ENCODE measurements at regions not wholly inside any gene's neighbourhood (a gene's known extent, or its start where the extent isn't known, plus 50 kb on each side); places are given as distances from the start of the nearest gene placed in this dataset.

GRCh38 chr6:11427091-11427722 lies 110.3 kb upstream of the TMEM170B start (continued):
- TF ChIP-seq ZNF544 (tag by site-specific recombination; IDR thresholded peaks at IDR 0.05) (no peak), ZNF585B (tag by site-specific recombination; IDR thresholded peaks at IDR 0.05) (no peak), ZNF513 (tag by site-specific recombination; IDR thresholded peaks at IDR 0.05) (no peak), ZSCAN23 (tag by site-specific recombination; IDR thresholded peaks at IDR 0.05) (no peak), ZNF530 (tag by site-specific recombination; IDR thresholded peaks at IDR 0.05; ENCODE audit: low read depth) (no peak), KLF8 (tag by site-specific recombination; IDR thresholded peaks at IDR 0.05) (no peak), ZNF112 (tag by site-specific recombination; IDR thresholded peaks at IDR 0.05) (no peak), KLF9 (tag by site-specific recombination; IDR thresholded peaks at IDR 0.05; ENCODE audit: low read depth) (no peak), ZNF707 (tag by site-specific recombination; IDR thresholded peaks at IDR 0.05) (no peak), ZNF645 (tag by site-specific recombination; IDR thresholded peaks at IDR 0.05) (no peak), ZNF571 (tag by site-specific recombination; IDR thresholded peaks at IDR 0.05) (no peak), ZNF239 (tag by site-specific recombination; IDR thresholded peaks at IDR 0.05) (peak; percentile 57; the same call in 1 of the 2 replicates), ZNF148 (tag by site-specific recombination; IDR thresholded peaks at IDR 0.05; ENCODE audit: borderline replicate concordance) (0 out of 2 replicates have a peak, but pooled peaks have one; percentile 47), ZNF600 (tag by site-specific recombination; IDR thresholded peaks at IDR 0.05) (no peak), ZNF10 (tag by site-specific recombination; IDR thresholded peaks at IDR 0.05) (no peak), ZNF202 (tag by site-specific recombination; IDR thresholded peaks at IDR 0.05; ENCODE audit: borderline replicate concordance) (no peak), ZNF623 (tag by site-specific recombination; IDR thresholded peaks at IDR 0.05) (no peak)
- TF ChIP-seq, protein P1, sequence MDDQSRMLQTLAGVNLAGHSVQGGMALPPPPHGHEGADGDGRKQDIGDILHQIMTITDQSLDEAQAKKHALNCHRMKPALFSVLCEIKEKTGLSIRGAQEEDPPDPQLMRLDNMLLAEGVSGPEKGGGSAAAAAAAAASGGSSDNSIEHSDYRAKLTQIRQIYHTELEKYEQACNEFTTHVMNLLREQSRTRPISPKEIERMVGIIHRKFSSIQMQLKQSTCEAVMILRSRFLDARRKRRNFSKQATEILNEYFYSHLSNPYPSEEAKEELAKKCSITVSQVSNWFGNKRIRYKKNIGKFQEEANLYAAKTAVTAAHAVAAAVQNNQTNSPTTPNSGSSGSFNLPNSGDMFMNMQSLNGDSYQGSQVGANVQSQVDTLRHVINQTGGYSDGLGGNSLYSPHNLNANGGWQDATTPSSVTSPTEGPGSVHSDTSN (CRISPR knock-in tag; IDR thresholded peaks at IDR 0.05): no peak
- TF ChIP-seq, protein P2, sequence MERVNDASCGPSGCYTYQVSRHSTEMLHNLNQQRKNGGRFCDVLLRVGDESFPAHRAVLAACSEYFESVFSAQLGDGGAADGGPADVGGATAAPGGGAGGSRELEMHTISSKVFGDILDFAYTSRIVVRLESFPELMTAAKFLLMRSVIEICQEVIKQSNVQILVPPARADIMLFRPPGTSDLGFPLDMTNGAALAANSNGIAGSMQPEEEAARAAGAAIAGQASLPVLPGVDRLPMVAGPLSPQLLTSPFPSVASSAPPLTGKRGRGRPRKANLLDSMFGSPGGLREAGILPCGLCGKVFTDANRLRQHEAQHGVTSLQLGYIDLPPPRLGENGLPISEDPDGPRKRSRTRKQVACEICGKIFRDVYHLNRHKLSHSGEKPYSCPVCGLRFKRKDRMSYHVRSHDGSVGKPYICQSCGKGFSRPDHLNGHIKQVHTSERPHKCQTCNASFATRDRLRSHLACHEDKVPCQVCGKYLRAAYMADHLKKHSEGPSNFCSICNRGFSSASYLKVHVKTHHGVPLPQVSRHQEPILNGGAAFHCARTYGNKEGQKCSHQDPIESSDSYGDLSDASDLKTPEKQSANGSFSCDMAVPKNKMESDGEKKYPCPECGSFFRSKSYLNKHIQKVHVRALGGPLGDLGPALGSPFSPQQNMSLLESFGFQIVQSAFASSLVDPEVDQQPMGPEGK (tag by site-specific recombination; IDR thresholded peaks at IDR 0.05): no peak
